Spleen (tissue), 11 donors: ENCODE measurements at regions not wholly inside any gene's neighbourhood (a gene's known extent, or its start where the extent isn't known, plus 50 kb on each side); places are given as distances from the start of the nearest gene placed in this dataset.

Experiments
- DNase-seq: peaks from one replicate; pipeline ENCODE4 v3.0.0-alpha.2; 2020
- H3K27ac ChIP-seq, 8 donors: fragments of 200-600 bp; sonication (generic) in 7 of 8; 1 replicate in 4 of 8; 2 replicates in 4 of 8; pipeline versions ENCODE4 v1.5.0 to v1.8.0; 2016 to 2021; ENCODE audit warnings: inconsistent platforms in 4 of 8, mild to moderate bottlenecking in 4 of 8, moderate library complexity in 1 of 8
- H3K27me3 ChIP-seq, 7 donors: fragments of 200-600 bp; sonication (generic) in 6 of 7; replicated peaks in 1 of 7; 1 replicate in 4 of 7; 2 replicates in 3 of 7; pipeline versions ENCODE4 v1.5.0 to v1.8.0; 2016 to 2021; ENCODE audit warnings: inconsistent platforms in 3 of 7, mild to moderate bottlenecking in 1 of 7
- H3K36me3 ChIP-seq, 6 donors: fragments of 200-600 bp; sonication (generic) in 5 of 6; 1 replicate in 4 of 6; 2 replicates in 2 of 6; pipeline versions ENCODE4 v1.5.0 to v1.8.0; 2016 to 2021; ENCODE audit warnings: inconsistent platforms in 2 of 6
- H3K4me1 ChIP-seq, 6 donors: fragments of 200-600 bp; sonication (generic) in 5 of 6; 1 replicate in 3 of 6; 2 replicates in 3 of 6; pipeline versions ENCODE4 v1.5.0 to v1.8.0; 2016 to 2021; ENCODE audit warnings: inconsistent platforms in 3 of 6
- H3K4me3 ChIP-seq, 8 donors: fragments of 200-600 bp; sonication (generic) in 7 of 8; 1 replicate in 4 of 8; 2 replicates in 4 of 8; pipeline versions ENCODE4 v1.5.0 to v1.8.0; 2016 to 2021; ENCODE audit warnings: inconsistent platforms in 4 of 8, mild to moderate bottlenecking in 4 of 8, moderate library complexity in 2 of 8
- H3K9me3 ChIP-seq, 8 donors: fragments of 200-600 bp; sonication (generic) in 7 of 8; 1 replicate in 4 of 8; 2 replicates in 4 of 8; pipeline versions ENCODE4 v1.5.0 to v1.8.0; 2016 to 2021; ENCODE audit warnings: inconsistent platforms in 4 of 8
- CTCF ChIP-seq, 11 experiments: fragments of 200-600 bp in 7 of 11; fragments of 450-650 bp in 4 of 11; sonication (generic) in 4 of 11; IDR thresholded peaks in 8 of 11; conservative IDR thresholded peaks in 3 of 11; 1 replicate in 7 of 11; 2 replicates in 4 of 11; pipeline versions ENCODE4 v1.4.0 to v1.8.0; 2016 to 2021; ENCODE audit warnings: antibody characterized with exemption in 11 of 11, inconsistent platforms in 4 of 11, mild to moderate bottlenecking in 1 of 11
- POLR2A ChIP-seq, 3 donors: fragments of 450-650 bp; IDR thresholded peaks; one replicate each; pipeline ENCODE4 v1.5.1; 2017; ENCODE audit warnings: antibody characterized with exemption in 3 of 3, mild to moderate bottlenecking in 1 of 3
- POLR2AphosphoS5 ChIP-seq, 3 donors: sonication (generic); formaldehyde crosslinking; IDR thresholded peaks; one replicate each; pipeline ENCODE4 v1.5.1; 2017; ENCODE audit warnings: antibody characterized with exemption in 3 of 3
- WGBS, 5 donors: extraction: QIAGEN DNeasy Blood & Tissue Kit in 3 of 5; methylation state at CpG; one replicate each; pipeline versions ENCODE4 v1.1.5 to v1.1.7; 2013 to 2018; 5-methylcytosine and 5-hydroxymethylcytosine counted together
- intact Hi-C: fragments of 100-400 bp; cut with DNase I; formaldehyde crosslinking; loops from one replicate; pipeline ENCODE4 v1.15.0; 2023; ENCODE audit warnings: low total_unique reads
- donor health status: healthy with polysubstance abuse.
- donor health status: DM: no; HTN: no; CAD: no; lungs with moderate emphysema.
- donor health status: DM: no; HTN: no; CAD: no.
- donor health status: Bipolar disorder and iron deficiency.
- donor health status: healthy.
- donor health status: DM: no; HTN: no; CAD: no.
- donor health status: DM: yes; HTN: yes; CAD: no.

GRCh38 chr11:92681586-92681985 lies 287.9 kb upstream of the MTNR1B start:
- intact Hi-C loops: loop anchor here (10.0 kb wide), 1 partner anchor 47 kb away; no protein-coding TSS in a partner anchor
- Histone ChIP-seq H3K27ac (no peak overlapping the region), H3K9me3 (peaks cover 0 to 15% (median 8%) of the 10 kb centered on the region in 8 donors), H3K36me3 (no peaks in the 10 kb centered on the region), H3K4me1 (no peaks in the 10 kb centered on the region), H3K27me3 (no peaks in the 10 kb centered on the region), H3K4me3 (no peak overlapping the region)
- DNase-seq: no peak
- WGBS, 5 donors: 65 to 74% (median 68%) methylated on average over 1 of the region's 1 CpG
- TF ChIP-seq POLR2AphosphoS5 (IDR thresholded peaks at IDR 0.05) (no peak), POLR2A (IDR thresholded peaks at IDR 0.05) (no peak), CTCF (IDR thresholded peaks at IDR 0.05 in 8 of 11, conservative IDR thresholded peaks at IDR 0.05 in 3 of 11) (no peak)

- H3K9me3 ChIP-seq: peaks cover 0 to 14% (median 8%) of the 10 kb centered on the region in 8 donors
- no peak for DNase-seq
- WGBS, 5 donors: 84 to 88% (median 87%) methylated on average over 4 of the region's 4 CpGs
- H3K27me3 ChIP-seq: no peaks in the 10 kb centered on the region
- intact Hi-C loops: loop anchor here (10.0 kb wide), 1 partner anchor 47 kb away; no protein-coding TSS in a partner anchor
- no peak overlapping the region for H3K27ac ChIP-seq
- H3K36me3 ChIP-seq: no peaks in the 10 kb centered on the region
- no peak overlapping the region for H3K4me3 ChIP-seq
- H3K4me1 ChIP-seq: no peaks in the 10 kb centered on the region
- no peak for TF ChIP-seq POLR2AphosphoS5 (IDR thresholded peaks at IDR 0.05)
- no peak for TF ChIP-seq POLR2A (IDR thresholded peaks at IDR 0.05)
- TF ChIP-seq CTCF (IDR thresholded peaks at IDR 0.05 in 8 of 11, conservative IDR thresholded peaks at IDR 0.05 in 3 of 11): no peak
Measured at GRCh38 chr11:92682136-92682535, 287.3 kb upstream of the MTNR1B start.

- TF ChIP-seq POLR2AphosphoS5 (IDR thresholded peaks at IDR 0.05): no peak
- no peak for TF ChIP-seq POLR2A (IDR thresholded peaks at IDR 0.05)
- no peak for TF ChIP-seq CTCF (IDR thresholded peaks at IDR 0.05 in 8 of 11, conservative IDR thresholded peaks at IDR 0.05 in 3 of 11)
- no peaks in the 10 kb centered on the region for H3K4me1 ChIP-seq
- H3K4me3 ChIP-seq: no peak overlapping the region
- no peaks in the 10 kb centered on the region for H3K36me3 ChIP-seq
- no peak for DNase-seq
- no peak overlapping the region for H3K27ac ChIP-seq
- 88 to 100% (median 95%) methylated on average over 1 of the region's 1 CpG for WGBS, 5 donors
- peaks cover 0 to 6% (median 3%) of the 10 kb centered on the region in 8 donors for H3K9me3 ChIP-seq
- no peaks in the 10 kb centered on the region for H3K27me3 ChIP-seq
- intact Hi-C loops: loop anchor here (10.0 kb wide), 1 partner anchor 48 kb away; no protein-coding TSS in a partner anchor
Measured at GRCh38 chr11:92682952-92683351, 286.5 kb upstream of the MTNR1B start.

- H3K4me3 ChIP-seq: no peak overlapping the region
- 73 to 94% (median 86%) methylated on average over 2 of the region's 2 CpGs for WGBS, 5 donors
- no peaks in the 10 kb centered on the region for H3K4me1 ChIP-seq
- TF ChIP-seq CTCF (IDR thresholded peaks at IDR 0.05 in 8 of 11, conservative IDR thresholded peaks at IDR 0.05 in 3 of 11): no peak
- TF ChIP-seq POLR2A (IDR thresholded peaks at IDR 0.05): no peak
- TF ChIP-seq POLR2AphosphoS5 (IDR thresholded peaks at IDR 0.05): no peak
- H3K9me3 ChIP-seq: no peaks in the 10 kb centered on the region
- intact Hi-C loops: loop anchor here (10.0 kb wide), 1 partner anchor 50 kb away; no protein-coding TSS in a partner anchor
- no peak overlapping the region for H3K27ac ChIP-seq
- H3K36me3 ChIP-seq: no peaks in the 10 kb centered on the region
- no peaks in the 10 kb centered on the region for H3K27me3 ChIP-seq
- DNase-seq: no peak
Measured at GRCh38 chr11:92685049-92685448, 284.4 kb upstream of the MTNR1B start.
